HFF-Myc (cell line): ENCODE measurements at regions not wholly inside any gene's neighbourhood (a gene's known extent, or its start where the extent isn't known, plus 50 kb on each side); places are given as distances from the start of the nearest gene placed in this dataset.

Experiments used
- DNase-seq: peaks from one replicate; pipeline ENCODE4 v3.0.0-alpha.2; 2011; ENCODE audit warnings: low read depth; ENCODE audit errors: extremely low read depth
- H3K4me3 ChIP-seq: replicated peaks from 2 replicates; pipeline ENCODE4 v1.5.1; 2011; ENCODE audit warnings: low read depth, mild to moderate bottlenecking, control low read depth, low read length
- TF ChIP-seq, protein P1 (sequence below): IDR thresholded peaks from 2 replicates; pipeline ENCODE4 v1.5.1; 2012; ENCODE audit warnings: mild to moderate bottlenecking, low read depth, low read length, control low read depth; ENCODE audit errors: missing control alignments

DNA sequence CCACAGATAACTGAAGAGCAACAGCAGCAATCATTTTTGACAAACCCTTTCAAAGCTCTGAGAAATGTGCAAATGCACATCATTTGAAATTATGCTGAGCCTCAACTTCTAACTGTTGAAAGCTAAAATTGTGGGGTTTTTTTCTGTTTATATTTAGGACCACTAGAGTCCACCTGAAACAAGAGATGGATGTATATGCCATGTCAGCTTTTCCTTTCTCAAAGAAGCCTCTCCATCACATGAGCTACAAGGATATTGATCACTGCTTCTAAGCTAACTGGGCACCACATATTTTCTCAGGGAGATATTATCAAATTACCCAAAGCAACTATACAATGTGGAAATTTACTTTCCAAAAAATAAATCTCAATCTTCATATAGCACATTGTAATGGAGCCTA lies 498.6 kb upstream of the ZNF385D start:
- DNase-seq, result no peak
- TF ChIP-seq, protein P1, sequence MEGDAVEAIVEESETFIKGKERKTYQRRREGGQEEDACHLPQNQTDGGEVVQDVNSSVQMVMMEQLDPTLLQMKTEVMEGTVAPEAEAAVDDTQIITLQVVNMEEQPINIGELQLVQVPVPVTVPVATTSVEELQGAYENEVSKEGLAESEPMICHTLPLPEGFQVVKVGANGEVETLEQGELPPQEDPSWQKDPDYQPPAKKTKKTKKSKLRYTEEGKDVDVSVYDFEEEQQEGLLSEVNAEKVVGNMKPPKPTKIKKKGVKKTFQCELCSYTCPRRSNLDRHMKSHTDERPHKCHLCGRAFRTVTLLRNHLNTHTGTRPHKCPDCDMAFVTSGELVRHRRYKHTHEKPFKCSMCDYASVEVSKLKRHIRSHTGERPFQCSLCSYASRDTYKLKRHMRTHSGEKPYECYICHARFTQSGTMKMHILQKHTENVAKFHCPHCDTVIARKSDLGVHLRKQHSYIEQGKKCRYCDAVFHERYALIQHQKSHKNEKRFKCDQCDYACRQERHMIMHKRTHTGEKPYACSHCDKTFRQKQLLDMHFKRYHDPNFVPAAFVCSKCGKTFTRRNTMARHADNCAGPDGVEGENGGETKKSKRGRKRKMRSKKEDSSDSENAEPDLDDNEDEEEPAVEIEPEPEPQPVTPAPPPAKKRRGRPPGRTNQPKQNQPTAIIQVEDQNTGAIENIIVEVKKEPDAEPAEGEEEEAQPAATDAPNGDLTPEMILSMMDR, result no peak

DNA sequence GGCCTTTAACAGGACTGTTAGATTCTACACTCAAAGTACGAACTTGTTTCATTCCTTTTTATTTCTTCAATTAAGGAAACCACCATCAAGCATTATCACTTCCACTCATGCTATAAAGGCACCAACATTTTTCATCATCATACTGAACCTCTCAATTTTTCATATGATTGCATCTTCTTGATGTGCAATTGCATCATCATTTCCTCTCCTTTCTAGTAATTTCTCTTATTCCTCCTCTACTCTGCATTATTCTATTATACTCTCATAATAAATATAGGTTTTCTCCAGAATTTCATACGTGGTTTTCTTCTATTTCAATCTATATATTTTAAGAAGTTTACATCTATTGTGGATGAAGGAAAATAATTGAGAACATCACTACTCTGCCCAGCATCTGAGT lies 506.2 kb upstream of the ZNF385D start:
- TF ChIP-seq, protein P1, result no peak

More for the DNA sequence above, 498.6 kb upstream of the ZNF385D start:
- no peak overlapping the region for H3K4me3 ChIP-seq

GRCh38 chr3:22262386-22262785 lies 511.4 kb upstream of the ZNF385D start:
- TF ChIP-seq, protein P1, result no peak
- no peak for DNase-seq
- no peak overlapping the region for H3K4me3 ChIP-seq

More for the DNA sequence above, 506.2 kb upstream of the ZNF385D start:
- H3K4me3 ChIP-seq, result no peak overlapping the region
- DNase-seq, result no peak

- no peak overlapping the region for H3K4me3 ChIP-seq
- DNase-seq, result no peak
- TF ChIP-seq, protein P1, result no peak
These were observed 512.0 kb upstream of the ZNF385D start for GRCh38 chr3:22263042-22263441.

DNA sequence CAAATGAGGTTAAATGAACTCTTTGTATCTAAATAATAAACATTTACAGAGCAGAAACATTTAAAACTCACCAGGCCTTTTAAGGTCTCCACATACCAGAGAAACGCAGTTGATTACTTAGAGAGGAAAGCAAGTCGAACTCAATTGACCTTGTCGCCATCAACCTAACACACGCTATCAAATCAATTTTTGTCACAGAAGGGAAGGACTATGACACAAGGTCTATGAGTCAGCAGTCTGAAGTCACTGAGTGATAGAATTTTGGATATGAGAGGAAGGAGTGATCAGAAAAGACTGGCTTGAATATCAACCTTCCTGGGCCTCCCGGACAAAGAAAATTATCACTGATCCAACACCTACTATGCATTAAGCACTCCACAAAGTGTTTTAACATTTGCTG lies 514.4 kb upstream of the ZNF385D start:
- no peak overlapping the region for H3K4me3 ChIP-seq

DNA sequence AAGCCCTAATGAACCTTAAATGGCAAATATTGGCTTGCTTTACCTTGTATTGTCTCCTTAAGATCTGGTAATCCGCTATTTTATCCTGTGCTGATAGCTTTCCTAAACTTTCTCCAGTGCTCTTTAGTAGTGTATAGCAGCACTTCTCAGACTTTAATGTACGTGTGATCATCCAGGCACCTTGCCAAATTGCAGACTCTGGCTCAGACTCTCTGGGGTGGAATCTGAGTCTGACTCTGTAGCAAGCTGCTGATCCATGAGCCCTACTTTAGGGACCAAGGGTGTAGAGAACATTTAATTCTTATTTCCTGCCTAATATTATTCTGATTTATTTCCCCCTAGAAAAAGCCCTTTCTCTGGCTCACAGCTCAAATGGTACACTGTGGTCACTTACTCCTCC lies 518.8 kb upstream of the ZNF385D start:
- no peak overlapping the region for H3K4me3 ChIP-seq
- TF ChIP-seq, protein P1, result no peak
- peak; percentile 7 for DNase-seq

More for the DNA sequence above, 514.4 kb upstream of the ZNF385D start:
- TF ChIP-seq, protein P1, result no peak
- DNase-seq, result no peak

GRCh38 chr3:22276351-22276750 lies 525.3 kb upstream of the ZNF385D start:
- H3K4me3 ChIP-seq, result no peak overlapping the region
- no peak for DNase-seq
- TF ChIP-seq, protein P1, result no peak
